GM21717 (cell line): ENCODE measurements at regions not wholly inside any gene's neighbourhood (a gene's known extent, or its start where the extent isn't known, plus 50 kb on each side); places are given as distances from the start of the nearest gene placed in this dataset.

ENCODE experiments used
- ATAC-seq: cut with Tn5 transposase; IDR thresholded peaks from one replicate; pipeline ENCODE4 v1.9.1; 2021; ENCODE audit warnings: mild to moderate bottlenecking, moderate library complexity; ENCODE audit not compliant: unreplicated experiment

DNA sequence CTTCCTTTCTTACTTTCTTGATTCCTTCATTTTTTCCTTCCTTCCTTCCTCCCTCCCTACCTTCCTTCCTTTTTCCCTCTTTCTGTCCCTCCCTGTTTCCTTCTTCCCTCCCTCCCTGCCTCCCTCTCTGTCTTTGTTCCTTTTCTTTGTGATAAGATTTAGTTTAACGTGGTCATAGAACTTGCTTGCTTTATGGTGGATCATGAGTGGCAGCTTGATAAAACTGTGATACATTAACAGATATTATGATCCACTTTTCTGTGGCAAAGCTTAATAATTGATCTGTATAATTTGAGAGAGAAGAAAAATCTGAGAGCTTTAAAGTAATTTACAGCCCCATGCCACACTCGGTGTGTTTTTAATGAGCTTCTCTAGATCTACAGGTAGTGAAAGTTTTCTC, 280.5 kb downstream of the RNF144B start:
- no peak for ATAC-seq

DNA sequence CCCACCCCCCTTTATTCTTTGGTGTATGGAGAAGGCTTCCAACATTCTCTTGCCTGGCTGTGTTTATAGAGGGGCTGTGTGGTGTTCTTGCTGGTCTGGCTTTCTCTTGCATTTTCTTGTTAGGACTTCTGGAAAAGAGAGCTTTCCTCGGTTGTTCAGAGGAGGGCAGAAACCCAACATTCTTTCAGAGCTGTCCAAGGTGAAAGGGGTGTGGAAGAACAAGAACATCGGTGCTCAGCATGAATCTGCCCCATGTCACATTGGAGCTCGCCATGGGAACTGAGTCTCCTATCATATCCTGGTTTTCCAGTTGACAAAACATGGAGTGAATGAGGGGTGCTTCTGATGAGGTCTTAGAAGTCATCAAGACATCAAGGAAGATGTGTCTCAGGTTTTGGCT, 281.8 kb downstream of the RNF144B start:
- ATAC-seq: no peak

DNA sequence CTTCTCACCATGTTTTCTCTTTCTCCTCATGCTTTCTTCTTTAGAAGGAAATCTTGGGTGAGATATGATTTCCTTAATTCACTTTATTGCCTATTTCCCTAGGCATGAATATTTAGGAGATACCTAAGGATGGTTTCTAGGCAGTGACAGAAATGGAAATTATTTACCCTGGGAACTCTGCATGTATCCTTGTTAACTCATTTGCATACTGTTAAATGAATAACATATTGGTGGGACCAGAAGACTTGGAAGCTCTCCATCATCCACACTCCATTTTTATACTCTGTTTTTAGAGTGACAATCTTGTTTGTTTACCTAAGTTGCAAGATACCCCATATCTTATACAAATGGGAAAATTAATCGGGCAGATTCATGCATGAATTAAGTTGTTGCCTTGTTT, 285.7 kb downstream of the RNF144B start:
- no peak for ATAC-seq

DNA sequence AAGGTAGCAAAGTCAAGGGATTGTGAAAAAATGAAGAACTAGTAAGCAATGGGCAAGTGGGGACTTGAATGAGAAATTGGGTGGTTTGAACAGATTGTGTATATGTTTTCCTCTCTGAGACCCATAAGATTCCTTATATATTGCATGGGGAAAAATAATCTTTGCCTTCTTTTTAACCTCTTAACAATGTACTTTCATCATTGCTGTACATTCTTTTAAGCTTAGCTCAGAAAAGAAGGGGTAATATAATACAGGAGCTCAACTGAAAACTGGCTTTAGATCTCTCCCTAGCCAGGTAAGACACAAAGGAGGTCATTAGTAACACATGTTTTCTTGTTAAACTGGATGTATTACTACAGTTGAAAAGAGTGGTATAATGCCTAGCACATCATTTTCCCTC, 287.2 kb downstream of the RNF144B start:
- ATAC-seq: no peak

DNA sequence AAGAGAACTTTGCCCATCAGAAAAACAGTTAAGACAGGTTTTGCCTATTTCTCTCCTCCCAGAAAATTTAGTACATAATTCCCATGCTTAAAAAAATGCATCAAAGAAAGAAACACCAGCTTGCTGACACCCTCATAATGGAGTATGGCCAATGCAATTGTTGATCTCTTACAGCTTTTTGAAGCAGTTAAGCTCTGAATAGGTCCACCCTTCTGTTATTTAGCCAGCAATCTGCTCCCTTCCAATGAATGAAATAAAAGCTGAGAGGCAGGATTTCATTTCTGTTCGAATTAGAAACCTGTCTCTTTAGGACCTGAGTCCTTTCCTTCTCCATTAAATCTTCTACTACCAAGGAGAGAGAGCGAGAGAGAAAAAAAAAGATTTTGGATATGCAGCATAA, 288.7 kb downstream of the RNF144B start:
- ATAC-seq: no peak

DNA sequence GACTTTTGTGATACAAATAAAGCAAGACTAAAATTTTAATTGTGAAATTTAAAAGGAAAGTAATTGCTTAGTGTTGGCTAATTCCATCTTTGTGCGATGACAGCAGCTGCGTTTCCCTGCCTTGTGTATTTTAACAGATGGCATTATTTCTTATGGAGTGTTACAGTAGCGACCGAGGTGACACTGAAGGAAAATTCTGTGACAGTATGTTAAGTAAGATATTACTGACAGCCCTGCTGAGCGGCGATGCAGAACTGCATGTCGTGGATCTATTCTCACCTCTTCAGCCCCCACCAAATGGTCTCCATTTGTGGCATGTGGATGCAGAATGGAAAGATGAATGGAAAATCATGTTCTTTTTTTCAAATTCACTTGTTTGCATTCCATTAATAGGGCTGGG, 289.4 kb downstream of the RNF144B start:
- no peak for ATAC-seq

DNA sequence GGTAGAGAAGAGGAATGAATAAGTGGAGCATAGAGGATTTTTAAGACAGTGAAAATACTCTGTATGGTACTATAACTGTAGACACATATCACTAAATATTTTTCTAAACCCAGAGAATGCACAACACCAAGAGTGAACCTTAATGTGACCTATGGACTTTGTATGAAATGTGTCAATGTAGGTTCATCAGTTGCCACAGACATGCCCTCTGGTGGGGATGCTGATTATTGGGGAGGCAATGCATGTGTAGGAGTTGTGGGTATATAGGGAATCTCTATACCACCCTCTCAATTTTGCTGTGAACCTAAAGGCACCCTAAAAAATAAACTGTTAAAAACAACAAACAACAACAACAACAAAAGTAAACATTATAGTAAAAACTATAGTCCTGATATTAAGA, 293.7 kb downstream of the RNF144B start:
- ATAC-seq: no peak

DNA sequence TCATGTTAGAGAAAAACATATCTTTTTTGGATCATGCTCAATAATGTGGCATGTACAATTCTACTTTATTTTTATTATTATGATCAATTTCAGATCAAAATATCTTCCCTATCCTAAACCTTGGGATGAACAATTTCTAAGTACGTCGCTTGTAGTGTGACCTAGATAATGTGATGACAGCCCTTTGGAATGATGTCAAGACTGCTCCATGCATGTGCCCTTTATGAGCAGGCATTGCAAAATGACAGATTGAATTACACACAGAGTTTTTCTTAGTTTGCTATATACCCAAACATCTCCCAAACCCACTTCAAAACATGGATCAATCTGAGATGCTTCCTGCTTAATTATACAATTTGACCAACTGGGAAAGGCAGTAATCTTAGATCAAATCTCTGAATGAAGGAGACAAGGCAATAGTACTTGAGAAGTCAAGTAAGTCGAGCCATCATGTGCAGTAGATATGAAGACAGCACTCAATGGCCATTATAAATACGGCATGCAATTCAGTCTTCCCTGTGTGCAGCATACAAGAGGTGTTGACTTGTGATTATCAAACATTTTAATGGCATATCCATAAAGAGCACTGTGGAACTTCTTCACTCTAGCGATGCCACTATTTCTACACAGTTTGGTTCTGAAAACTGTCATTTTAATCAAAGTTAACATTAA, 294.8 kb downstream of the RNF144B start:
- no peak for ATAC-seq

DNA sequence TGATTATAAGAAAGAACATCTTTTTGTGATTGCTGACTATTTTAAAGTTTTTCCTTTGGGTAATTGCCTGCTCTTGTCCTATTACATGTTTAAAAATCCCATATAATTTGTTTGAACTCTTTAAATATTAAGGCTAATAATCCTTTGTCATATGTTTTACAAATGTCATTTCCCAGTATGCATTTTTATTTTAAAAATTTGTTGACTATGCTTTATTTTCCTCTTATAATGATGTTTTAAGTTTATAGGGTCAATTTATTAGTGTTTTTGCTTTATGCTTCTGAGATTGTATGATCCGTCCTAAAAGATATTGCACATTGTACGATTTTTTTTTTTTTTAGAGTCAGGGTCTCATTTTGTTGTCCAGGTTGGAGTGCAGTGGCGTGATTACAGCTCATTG, 297.2 kb downstream of the RNF144B start:
- ATAC-seq: no peak

DNA sequence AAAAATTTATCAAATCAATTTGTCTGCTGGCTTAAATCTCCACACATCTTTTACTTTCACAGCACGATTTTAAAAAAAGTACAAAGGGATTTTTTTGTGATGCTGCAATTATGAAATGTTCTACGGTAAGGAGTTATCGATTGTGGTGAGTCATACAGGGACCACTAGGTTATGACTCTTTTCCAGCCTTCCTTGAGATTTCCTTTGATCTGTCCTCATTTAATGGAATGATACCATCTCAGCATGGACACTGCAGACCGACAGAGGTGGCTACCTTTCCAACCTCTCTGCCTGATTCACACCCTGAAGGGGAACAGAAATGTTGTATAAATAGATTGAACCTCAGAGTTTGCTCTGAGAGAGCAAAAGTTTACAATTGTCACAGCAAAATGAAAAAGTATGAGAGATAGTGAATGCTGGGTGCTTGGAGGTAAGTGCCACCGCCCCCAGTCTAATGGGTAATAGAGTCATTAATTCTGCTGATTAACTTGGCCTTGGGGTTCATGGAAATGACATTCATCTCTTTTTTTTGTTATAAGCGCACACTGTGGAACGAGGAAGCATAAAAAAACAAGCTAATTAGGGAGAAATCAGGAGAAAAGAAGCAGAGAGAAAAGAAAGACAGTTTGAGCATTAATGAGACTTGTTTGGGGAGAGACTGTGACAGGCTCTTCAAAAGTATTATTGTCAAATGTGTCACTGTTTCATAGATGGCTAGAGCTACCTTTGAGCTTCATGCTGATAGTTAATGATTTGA, 306.0 kb downstream of the RNF144B start:
- no peak for ATAC-seq

DNA sequence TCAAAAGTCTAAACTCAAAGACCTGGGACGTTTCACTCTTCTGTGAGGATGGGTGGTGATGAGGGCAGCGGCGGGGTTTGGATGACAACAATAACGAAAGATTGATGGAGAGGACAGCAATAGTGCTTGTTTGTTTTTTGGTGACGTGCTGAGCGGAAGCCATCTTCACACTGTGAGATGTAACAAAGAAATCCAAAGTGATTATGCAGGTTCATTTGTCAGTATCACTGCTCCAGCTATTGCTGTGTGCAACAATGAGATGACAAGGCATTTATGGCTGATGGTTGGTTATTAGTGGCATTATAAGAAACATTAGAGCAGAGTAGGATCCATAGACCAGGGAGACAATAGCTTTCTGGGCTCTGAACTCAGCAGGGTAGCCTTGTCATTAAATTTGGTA, 306.7 kb downstream of the RNF144B start:
- no peak for ATAC-seq

DNA sequence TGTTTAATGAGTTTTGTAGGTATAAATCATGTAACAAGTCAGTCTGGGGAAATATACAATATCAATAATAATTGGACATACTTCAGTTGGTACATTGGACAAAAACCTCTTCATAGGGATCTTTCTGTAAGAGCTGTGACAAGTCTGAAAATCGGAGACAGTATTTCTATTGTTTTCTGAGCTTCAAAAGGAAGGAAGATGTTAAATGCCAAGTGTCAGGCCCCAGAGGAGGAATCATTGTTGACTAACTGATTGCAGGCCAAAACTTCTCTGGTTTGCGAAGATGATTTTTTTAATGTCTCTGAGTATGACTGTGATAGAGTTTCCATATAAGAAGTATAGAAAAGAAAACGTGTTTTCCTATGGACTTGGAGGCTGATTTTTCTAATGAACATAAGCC, 316.4 kb downstream of the RNF144B start:
- ATAC-seq: no peak

DNA sequence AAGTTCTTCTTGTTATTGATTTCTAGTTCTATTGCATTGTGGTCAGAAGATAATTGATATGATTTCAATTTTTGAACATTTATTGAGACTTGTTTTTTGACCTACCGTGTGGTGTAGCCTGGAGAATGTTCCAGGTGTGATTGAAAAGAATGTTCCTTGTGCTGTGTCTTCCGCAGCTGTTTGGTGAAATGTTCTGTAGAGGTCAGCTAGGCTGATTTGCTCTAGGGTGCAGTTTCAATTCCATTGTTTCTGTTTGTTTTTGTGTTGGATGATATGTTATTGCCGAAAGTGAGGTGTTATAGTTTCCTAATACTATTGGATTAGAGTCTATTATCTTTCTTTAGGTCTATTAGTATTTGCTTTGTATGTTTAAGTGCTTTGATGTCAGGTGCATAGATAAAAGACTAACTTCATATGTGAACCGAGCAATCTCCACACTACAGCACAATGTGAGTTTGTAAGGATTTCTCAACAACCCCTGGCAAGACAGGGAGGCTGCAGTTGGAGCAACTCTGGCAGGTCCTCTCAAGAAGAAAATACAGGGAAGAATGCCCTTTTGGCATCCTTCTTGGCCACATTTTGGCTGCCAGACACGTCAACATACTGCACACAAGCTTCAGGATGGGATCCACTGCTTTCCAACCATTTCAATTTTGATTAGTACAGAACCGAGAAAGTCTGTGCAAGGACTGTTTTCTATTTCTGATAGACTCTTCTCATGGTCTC, 320.7 kb downstream of the RNF144B start:
- no peak for ATAC-seq

DNA sequence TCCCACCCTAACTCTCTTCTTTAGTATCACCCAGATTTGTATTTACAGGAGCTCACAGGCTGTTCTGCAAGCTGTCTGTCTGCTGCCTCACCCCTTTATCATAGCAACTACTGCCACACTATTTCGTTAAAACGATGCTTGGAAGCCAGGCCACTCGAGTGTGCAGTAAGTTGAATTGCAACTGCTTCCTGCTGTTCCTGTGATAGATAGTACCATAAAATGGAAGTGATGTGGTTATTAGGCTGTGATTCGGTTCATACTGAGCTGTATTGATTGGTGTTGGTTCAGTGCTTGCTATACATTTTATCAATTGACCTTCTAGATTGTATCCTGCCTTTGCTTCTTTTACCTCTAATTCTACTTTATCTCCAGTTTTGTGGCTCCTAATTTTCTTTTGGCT, 325.4 kb downstream of the RNF144B start:
- ATAC-seq: no peak

DNA sequence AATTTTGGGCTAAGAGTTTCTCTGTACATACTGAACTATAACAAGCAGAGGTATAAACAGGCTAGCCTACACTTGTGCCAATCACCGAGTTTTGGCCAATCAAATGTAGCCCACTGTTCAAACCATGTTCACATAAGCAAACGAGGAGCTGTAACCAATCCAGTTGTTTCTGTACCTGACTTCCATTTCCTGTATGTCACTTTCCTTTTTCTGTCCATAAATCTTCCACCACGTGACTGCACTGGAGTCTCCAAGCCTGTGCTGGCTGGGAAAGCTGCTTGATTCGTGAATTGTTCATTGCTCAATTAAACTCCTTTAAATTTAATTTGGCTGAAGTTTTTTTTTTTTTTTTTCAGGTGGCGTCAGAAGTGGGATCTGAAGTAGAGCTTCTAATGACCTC, 332.9 kb downstream of the RNF144B start:
- no peak for ATAC-seq

DNA sequence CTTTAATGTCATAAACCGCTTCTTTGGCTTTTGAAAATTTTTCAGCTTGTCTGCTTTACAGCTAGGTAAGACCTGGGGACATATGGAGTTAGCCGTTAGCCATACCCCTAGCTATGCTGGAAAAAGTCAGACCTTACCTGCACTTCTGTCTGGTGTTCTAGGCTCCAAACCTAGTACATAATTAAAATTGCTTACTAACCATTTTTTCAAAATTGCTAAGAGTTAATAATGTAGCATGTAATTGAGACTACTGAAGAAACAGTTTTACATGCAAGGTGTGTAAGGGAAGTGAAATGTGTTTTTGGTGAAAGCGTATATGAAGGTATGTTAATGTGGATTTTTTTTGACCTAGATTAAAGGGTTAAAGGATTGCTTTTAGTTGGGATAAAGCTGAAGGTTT, 336.9 kb downstream of the RNF144B start:
- no peak for ATAC-seq

DNA sequence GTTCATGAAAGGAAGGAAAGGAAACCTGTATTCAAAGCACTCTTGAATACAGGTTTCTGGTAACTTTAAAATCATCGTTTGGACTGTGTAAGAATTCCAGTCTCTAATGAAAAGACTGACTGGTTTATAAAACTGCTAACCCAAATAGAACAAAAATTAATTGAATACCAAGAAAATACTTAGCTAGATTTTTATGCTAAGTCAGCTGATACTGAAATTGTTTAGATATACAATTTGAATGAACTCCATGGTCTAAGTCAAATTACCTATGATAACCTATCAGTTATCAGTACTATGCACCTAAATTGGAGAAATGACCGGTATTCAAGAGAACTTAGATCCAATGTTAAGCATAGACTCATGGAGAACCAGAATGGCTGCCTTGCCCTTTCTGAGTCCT, 338.3 kb downstream of the RNF144B start:
- no peak for ATAC-seq

DNA sequence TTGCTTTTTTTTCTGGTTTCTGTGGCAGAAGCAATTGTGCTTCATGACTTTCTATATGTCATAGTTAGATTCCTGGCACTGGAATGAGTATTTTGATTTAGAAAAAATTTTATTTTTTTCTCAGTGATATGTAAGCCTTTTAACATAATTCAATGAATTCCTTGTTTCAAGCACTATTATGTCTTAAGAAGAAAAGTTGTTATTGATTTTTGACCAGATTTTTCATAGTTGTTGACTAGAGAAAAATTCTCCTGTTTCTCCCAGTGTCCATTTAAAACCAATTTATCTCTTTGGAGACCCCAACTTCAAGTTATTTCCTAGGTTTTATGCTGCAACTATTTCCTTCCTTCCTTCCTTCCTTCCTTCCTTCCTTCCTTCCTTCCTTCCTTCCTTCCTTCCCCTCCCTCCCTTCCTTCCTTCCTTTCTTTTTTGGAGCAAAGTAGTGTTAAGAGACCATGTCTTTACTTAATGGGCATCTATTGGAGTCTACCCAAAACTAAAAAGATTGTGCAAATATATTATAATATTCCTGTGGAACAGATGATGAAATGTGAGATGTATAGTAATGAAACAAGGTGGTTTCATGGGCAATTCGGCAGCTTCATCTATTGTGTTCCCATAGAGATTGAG, 346.9 kb downstream of the RNF144B start:
- ATAC-seq: no peak

DNA sequence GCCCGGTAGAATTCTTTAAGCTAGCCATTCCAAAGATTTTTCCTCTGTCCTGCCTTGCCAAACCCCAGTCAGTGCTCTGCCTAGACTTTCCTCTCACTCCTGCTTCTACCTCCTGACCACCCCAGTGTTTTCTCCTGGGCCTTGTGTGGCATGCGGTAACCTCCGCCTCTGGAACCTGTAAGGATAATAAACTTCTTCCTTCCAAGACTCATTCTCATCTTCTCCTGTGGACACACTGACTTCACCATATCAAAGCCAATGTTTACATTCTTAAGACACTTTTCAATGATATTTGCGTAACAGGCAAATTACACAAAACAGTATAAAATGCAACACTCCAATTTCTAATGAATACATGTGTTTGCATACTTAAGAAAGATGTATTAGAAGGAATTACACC, 354.6 kb downstream of the RNF144B start:
- ATAC-seq: no peak

DNA sequence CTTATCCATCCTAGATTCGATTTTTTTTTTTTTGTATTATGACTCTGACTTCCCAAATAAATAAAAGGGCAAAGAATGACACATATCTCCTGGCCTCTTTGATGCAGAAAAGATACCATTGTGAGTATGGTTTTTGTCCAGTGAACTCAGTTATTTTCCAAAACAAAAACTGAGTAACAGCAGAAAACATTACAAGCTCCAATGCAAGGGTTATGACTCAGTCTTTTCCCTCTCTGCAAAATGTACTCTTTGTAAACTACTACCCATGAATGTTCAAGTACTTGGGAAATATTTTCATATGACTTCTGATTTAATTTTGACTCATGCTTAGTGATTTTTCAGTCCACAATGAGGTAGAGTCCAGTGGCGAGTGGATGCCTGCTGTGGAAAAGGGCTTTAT, 355.3 kb downstream of the RNF144B start:
- ATAC-seq: no peak

DNA sequence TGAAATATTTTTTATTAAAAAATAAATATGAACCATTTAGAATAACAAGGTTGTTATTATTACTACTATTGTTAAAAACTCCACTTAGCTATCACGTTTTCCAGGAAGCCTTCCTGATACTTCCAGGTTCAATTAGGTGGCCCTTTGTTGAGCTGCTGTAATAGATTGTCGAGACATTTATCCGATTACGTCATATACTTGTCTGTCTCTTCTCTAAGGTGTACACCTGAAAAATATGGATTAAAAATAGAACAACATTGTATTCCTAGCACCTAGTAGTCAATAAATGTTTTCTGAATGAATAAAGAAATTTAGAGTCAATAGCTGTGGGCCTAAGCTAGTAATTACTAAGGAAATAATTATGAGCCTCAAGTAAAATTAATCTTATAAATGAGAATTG, 359.6 kb downstream of the RNF144B start:
- ATAC-seq: no peak

DNA sequence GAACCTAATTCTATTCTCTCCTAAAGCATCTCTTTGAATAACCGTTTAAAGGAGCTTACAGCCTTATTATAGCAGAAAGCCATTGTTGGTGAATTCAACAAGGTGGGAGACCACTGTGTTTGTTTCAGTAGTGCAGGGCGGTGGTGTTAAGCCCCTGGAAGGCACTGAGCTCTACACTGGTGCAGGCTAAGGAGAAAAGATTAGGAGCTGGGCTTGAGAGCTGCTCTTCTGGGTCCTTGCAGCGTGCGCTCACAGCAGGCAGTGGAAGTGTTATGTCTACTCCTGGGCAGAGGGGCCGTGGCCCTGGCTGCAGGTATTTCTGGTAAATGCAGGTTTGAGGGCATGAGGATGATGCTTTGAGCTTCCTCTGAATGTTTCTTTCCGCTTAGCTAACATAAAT, 361.2 kb downstream of the RNF144B start:
- ATAC-seq: no peak
